GM13976 (cell line): ENCODE measurements at regions not wholly inside any gene's neighbourhood (a gene's known extent, or its start where the extent isn't known, plus 50 kb on each side); places are given as distances from the start of the nearest gene placed in this dataset.
"Not testable (repeated sequence)": the region's sequence is repeated elsewhere in the genome, so short reads cannot be mapped to it uniquely, and the experiment has no call there.

Source experiments
- DNase-seq: peaks from one replicate; pipeline ENCODE4 v3.0.0; 2012; ENCODE audit warnings: low spot score
- in situ Hi-C: fragments of 300-500 bp; cut with MboI; formaldehyde crosslinking; loops from one replicate; pipeline ENCODE4 v1.12.0; 2022; ENCODE audit warnings: low sequenced_read_pairs, mixed read lengths, inconsistent platforms; ENCODE audit not compliant: unreplicated experiment
- TF ChIP-seq, protein P1 (sequence below): IDR thresholded peaks from 2 replicates; pipeline ENCODE4 v1.5.1; 2012; ENCODE audit warnings: borderline replicate concordance, mild to moderate bottlenecking; ENCODE audit not compliant: insufficient read depth; ENCODE audit errors: extremely low read depth, missing control alignments, control extremely low read depth

DNA sequence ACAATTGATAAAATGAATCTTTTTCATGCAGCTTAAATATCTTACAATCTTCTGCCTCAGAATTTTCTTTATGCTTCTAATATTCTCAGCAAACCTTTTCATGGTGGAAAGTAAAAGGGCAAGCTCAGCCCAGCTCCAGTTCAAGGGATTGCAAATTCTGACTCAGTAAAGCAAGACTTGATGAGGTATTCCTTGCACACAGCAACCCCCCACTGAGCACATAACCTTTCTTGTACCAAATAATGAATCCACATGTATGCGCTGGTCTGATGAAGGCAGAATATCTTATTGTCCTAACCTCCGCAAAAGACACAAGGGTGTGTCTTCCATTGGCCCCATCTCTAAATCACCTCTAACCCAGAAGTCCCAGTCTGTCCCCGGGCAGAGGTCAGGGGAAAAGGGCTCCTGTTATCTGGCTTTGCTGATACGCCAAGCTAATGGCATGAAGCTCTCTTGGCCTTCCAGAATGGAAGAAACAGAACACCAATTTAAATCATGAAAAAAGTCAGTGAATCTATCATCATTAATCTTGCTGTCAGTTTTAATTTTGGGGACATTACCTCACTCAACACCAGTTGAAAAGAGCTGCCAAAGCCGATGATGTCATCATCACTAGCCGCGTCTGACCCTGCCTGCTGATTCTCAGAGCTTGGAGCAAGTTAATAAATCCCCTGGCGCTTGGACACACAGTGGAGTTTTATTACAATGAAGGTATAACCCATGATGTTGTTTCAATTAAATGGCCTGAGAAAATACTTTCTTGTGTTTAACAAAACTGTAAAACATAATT, 592.5 kb upstream of the CLINT1 start:
- in situ Hi-C loops = no loop called here
- DNase-seq = no peak

DNA sequence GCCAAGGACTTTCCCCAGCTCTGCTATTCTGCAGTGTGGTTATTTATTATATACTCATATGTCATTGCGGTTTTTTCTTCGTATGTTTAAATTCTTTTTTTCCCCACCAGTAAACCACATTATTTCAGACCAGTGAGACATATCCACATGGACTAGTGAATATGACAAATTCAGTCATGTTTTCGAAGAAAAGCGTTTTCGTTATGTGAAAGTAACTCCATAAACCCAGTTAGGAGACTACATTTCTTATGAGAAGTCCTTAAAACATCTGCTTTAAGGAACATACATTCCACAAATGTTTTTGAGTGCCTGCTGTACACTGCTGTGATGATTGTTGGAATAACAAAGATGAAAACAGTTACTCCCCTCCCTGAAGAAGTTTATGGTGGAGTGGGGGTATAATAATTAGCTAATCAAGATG, 591.8 kb upstream of the CLINT1 start:
- DNase-seq = no peak
- in situ Hi-C loops = no loop called here
- TF ChIP-seq, protein P1, sequence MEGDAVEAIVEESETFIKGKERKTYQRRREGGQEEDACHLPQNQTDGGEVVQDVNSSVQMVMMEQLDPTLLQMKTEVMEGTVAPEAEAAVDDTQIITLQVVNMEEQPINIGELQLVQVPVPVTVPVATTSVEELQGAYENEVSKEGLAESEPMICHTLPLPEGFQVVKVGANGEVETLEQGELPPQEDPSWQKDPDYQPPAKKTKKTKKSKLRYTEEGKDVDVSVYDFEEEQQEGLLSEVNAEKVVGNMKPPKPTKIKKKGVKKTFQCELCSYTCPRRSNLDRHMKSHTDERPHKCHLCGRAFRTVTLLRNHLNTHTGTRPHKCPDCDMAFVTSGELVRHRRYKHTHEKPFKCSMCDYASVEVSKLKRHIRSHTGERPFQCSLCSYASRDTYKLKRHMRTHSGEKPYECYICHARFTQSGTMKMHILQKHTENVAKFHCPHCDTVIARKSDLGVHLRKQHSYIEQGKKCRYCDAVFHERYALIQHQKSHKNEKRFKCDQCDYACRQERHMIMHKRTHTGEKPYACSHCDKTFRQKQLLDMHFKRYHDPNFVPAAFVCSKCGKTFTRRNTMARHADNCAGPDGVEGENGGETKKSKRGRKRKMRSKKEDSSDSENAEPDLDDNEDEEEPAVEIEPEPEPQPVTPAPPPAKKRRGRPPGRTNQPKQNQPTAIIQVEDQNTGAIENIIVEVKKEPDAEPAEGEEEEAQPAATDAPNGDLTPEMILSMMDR = no peak

More for the DNA sequence above, 592.5 kb upstream of the CLINT1 start:
- TF ChIP-seq, protein P1 = no peak

DNA sequence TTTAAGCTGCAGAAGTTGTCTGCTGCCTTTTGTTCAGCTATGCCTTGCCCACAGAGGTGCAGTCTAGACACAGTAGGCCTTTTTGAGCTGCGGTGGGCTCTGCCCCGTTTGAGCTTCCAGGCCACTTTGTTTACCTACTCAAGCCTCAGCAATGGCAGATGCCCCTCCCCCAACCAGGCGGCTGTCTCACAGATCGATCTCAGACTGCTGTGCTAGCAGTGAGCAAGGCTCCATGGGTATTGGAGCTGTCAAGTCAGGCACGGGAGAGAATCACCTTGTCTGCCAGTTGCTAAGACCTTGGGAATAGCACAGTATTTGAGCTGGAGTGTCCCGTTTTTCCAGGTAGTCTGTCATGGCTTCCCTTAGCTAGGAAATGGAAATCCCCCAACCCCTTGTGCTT, 587.8 kb upstream of the CLINT1 start:
- in situ Hi-C loops, DNase-seq: not testable (repeated sequence)

DNA sequence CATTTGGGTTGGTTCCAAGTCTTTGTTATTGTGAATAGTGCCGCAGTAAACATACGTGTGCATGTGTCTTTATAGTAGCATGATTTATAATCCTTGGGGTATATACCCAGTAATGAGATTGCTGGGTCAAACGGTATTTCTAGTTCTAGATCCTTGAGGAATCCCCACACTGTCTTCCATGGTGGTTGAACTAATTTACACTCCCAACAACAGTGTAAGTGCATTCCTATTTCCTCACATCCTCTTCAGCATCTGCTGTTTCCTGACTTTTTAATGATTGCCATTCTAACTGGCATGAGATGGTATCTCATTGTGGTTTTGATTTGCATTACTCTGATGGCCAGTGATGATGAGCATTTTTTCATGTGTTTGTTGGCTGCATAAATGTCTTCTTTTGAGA, 580.3 kb upstream of the CLINT1 start:
- DNase-seq, in situ Hi-C loops: not testable (repeated sequence)

DNA sequence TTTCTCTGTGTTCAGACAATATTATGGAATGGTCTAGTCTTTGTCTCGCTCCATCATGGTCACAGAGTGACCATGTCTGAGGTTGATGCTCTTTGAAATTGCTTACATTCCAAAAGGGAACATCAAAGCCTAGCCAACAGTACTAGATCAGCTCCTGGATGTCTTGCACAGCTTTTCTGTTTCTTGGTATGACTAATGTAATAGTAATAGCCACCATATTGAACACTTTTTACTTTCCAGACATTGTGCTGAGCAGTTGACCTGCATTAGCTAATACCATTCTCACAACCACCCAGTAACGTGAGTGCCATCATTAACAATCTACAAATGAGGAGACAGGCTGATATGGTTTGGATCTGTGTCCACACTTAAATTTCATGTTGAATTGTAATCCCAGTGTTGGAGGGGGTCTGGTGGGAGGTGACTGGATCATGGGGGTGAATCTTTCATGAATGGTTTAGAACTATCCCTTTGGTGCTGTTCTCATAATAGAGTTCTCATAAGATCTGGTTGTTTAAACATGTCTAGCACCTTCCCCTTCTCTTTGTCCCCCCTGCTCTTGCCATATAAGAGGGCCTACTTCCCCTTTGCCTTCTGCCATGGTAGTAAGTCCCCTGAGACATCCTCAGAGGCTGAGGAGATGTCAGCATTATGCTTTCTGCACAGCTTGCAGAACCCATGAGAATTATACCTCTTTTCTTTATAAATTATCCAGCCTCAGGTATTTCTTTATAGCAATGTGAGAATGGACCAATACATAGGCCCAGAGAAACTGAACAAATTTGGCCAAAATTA, 577.5 kb upstream of the CLINT1 start:
- no peak for DNase-seq
- TF ChIP-seq, protein P1 = no peak
- in situ Hi-C loops = no loop called here

DNA sequence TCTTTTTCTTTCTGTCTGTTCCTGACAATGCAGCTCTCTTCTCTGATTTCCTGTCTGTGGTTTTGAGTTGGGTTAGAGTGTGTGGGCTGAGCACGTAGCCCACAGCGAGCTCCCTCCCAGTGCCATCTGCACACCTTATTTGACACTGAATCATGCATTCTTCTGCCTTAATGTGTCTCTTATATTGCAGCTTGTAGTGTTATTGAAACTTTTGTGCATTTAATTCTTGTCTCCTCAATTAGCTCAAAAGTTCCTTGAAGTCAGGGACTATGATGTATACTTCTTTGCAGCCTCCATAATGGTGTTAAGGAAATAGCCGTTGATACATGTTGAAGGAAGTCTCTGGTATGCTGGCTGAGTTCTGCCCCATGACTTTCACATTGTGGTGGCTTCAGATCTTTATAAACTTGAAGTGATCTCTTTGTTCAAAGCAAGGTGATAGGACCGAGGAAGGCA, 576.2 kb upstream of the CLINT1 start:
- DNase-seq = no peak
- in situ Hi-C loops = no loop called here
- TF ChIP-seq, protein P1 = no peak

DNA sequence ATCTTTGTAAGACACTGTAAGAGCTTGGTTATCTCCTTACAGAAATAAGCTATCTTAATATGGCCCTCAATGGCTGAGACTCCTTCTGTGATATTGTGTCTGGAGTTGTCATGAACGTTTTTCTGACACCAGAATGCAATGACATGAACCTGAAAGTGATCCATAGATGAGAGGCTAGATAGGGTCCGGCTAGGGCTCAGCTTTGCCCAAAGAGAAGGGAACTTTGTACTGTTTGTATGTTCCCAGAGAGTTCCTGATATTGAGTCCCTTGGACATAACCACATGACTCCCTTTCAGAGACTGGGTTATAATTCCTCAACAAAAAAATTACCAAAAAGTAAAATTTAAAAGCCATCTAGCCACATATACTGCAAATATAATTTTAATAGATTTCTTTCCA, 575.8 kb upstream of the CLINT1 start:
- no peak for DNase-seq
- TF ChIP-seq, protein P1 = no peak
- in situ Hi-C loops = no loop called here
